ENCODE measurements at regions not wholly inside any gene's neighbourhood (a gene's known extent, or its start where the extent isn't known, plus 50 kb on each side); places are given as distances from the start of the nearest gene placed in this dataset.
A peak's percentile ranks its signal among the peaks of the same experiment; 100 is the strongest.
"Not testable (repeated sequence)": the region's sequence is repeated elsewhere in the genome, so short reads cannot be mapped to it uniquely, and the experiment has no call there.

DNA sequence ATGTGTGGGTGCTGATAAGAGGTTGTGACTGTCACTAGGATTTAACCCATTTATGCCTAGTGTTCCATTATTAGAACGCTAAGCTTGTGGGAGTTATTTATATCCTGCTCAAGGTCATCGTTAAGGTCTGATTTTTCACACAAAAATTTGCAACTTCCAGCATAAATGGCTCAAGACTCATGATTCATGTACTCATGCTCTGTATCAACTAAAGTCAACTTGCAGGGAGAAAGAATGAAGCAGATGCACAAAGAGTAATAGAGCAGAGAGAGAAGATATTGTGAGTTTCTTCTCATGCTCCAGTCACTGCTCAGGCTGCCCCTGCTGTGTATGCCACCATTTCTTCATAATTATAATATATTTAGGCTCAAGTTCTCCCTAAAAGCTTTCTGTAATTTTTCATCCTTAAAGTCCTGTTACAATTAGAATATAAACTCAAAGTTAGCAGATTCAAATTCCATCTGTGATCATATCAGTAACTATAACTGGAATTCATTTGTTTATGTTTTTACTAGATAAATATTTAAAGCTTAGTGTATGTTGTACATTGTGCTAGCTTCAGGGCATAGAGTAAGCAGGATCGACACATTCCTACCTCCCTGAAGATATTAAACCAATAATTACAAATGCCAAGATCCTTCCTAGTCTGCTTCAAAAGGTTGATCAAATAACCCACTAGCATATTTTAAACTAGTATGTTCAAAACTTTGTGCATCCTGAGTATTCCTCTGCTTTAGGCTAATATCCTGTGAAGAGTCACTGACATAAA lies 136.7 kb downstream of the NUDT12 start:
- DNase-seq, result peak; percentile 71

- peak; percentile 89 for DNase-seq
Observed at GRCh38 chr5:103424453-103425205, 138.0 kb downstream of the NUDT12 start.

- DNase-seq, result peak; percentile 70
Observed at GRCh38 chr5:103424026-103424425, 138.6 kb downstream of the NUDT12 start.

DNA sequence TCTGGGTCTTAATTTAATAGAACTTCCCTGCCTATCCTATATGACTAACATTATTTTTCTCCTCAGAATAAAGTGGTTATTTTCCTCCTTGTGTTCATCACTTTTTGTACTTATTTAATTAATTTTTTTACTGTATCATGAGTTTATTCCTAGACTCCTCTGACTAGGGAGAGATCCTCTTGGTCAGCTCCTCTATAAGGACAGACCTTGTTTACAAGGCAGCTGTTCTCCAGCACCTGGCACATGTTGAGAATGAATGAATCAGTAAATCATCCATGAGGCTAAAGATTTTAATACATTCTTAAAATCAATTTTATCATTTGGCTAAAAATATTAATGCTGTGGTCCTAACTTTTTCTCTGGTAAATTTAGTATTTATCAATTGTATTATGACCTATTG lies 139.8 kb downstream of the NUDT12 start:
- DNase-seq, result no peak

GRCh38 chr5:103414604-103415003 lies 148.0 kb downstream of the NUDT12 start:
- DNase-seq, result no peak

DNA sequence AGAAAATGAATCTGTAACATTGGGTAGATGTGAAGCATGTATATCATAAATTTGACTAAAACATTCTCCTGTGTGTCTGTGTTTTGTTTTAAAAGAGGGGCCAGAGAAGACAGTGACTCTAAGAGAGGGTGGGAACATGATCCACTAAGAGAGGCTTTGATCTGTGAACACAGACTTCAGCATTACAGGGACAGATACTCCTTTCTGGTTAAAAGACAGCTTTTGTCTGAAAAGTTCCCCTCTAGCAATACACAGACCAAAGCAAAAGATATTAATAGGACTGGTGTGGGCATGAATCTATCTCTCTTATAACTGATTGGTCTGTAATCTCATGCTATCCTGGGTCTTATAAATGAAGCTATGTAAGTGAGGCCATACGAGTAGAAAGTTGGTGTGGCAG lies 150.9 kb downstream of the NUDT12 start:
- DNase-seq, result no peak

DNA sequence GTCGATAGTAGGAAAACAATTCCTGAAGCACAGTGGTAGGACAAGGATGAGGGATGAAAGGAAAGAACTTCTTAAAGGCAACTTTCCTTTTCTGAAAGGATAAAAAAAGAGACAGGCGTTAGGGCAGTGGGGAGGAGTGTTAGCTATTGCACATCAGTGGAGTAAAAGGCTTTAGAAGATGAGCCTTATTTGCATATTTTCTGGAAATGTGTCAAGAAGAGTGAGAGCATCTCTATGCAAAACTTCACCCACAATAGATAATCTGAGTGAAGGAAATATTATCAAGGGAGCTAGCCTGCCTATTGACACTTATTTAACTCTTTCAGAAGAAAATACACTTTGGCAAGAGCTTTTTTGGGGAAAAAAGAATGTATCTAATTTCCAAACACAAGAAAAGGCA lies 151.6 kb downstream of the MACIR start:
- no peak for DNase-seq

DNA sequence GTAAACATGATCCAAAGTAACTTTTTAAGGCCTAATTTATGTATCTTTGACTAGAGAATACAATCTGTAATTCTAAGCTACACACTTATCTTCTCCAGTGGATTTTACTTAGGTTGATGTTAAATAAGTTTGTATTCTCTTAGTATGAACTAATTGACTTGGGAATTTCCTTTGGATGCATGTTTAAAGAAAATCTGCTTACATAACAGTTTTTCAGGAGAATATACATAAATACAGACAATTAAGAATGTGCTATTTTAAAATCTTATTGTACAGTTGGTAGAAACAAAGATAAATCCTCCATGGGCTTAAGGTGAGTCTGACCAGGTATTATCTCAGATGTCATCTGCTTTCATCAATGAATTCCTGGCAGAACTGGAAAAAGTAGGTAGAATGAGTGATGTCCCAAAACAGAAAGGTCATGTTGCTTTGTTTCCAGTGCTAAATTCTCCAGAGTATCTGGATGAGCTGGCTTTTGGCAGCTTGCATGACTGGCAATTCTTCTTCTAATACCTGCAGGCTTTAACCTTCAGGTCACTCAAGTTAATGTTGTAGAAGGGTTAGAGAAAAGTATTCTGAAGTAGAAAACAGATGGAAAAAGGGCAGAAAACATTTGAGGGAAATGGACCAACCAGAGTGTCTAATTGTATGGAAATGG lies 150.6 kb downstream of the MACIR start:
- DNase-seq, result no peak

- no peak for DNase-seq
Observed at GRCh38 chr5:103408408-103408807, 149.8 kb downstream of the MACIR start.

- no peak for DNase-seq
Observed at GRCh38 chr5:103407402-103407801, 148.8 kb downstream of the MACIR start.

GRCh38 chr5:103404483-103404882 lies 145.9 kb downstream of the MACIR start:
- DNase-seq, result no peak

DNA sequence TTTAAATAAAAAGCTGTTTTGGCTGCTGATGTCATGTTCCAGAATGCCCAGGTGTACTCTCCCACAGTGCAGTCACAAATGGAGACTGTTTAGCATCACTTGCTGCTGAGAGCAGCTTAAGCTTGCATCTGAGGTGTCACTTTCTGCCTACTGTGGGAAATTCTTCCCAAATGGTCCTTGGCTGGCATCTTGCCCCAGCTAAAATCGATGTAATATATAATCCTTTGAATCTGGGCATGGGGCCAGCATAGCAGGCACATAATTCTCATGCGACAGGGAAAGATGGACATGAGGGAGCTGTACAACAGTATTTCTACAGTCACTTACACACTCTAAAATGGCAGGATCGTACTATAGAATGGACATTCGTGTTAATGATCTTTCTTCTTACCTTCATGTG lies 144.3 kb downstream of the MACIR start:
- no peak for DNase-seq

DNA sequence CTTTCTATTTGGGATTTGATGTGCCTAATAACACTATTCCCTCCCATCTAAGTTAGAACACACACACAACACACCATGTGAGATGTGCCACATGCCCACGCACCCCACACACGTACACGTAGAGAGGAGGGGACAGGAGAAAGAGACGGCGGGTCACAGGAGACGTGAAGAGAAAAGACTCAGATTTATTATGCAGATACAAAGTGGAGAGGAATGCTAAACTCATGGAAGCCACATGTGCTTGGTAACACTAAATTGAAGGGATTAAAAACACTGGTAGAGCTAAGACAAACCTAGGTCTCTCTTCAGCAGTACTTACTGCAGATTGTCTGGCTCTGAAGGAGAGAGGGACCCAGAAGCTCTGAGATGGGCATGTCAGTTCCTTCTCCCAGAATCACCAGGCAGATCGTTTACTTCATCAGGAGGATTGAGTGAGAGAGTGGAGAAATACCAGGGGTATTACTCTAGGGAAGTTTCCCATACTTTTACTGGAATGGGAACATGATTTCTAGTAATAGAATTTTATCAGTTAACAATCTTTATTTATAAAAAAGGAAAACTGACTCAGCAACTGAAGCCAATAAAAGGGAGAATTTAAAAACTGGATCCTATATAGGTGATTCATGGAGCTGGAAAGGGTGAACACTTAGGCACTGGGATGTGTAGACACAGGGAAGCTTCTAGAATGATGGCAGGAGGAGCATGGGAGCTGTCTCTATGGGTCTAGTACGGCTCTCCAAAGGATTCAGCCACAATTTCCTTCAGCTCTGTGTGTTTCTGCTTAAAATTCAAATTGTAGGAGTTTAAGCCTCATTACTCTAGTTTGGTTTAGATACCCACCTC lies 139.4 kb downstream of the MACIR start:
- DNase-seq, result no peak

GRCh38 chr5:103394676-103395075 lies 136.1 kb downstream of the MACIR start:
- no peak for DNase-seq

- DNase-seq, result no peak
Observed at GRCh38 chr5:103393101-103393754, 134.7 kb downstream of the MACIR start.

DNA sequence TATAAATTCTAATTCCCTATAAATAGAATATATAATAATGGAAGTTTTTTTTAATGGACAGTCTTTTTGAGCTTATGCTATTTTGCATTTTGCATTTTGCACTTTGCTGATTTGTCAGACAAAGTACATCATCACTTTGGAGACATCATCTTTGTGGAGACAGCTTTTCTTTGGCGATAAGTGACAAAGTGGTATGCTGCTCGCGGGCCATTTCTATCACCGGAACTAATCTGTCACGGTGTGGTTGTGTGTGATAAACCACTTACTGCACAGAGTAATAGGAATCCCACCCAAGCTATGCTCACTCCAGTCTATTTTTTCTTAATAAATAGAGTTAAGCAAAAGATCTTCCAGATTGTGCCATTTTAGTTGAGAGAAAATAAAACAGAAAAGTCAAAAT lies 133.1 kb downstream of the MACIR start:
- DNase-seq, result no peak

- DNase-seq, result no peak
Observed at GRCh38 chr5:103389846-103390245, 131.3 kb downstream of the MACIR start.

DNA sequence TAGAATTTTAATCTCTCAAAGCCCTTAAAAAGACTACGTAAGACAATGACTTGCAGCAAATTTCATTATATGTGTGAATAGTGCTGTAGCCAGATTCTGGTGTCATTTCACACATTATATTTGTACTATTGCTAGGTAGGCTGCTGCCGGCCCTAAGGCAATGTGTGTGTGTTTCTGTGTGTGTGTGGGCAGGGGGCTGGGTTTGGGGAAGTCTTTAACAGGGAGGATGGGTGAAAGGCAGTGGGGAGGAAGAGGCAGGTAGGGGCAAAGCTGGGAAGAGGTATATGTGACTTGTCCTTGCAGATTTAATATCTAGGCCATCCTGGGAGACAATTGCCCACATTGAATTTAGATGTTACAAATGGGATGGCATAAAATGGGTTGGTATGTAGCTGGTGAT lies 130.8 kb downstream of the MACIR start:
- no peak for DNase-seq

GRCh38 chr5:103385722-103386121 lies 127.2 kb downstream of the MACIR start:
- no peak for DNase-seq

- DNase-seq, result not testable (repeated sequence)
Observed at GRCh38 chr5:103377638-103378037, 119.1 kb downstream of the MACIR start.

DNA sequence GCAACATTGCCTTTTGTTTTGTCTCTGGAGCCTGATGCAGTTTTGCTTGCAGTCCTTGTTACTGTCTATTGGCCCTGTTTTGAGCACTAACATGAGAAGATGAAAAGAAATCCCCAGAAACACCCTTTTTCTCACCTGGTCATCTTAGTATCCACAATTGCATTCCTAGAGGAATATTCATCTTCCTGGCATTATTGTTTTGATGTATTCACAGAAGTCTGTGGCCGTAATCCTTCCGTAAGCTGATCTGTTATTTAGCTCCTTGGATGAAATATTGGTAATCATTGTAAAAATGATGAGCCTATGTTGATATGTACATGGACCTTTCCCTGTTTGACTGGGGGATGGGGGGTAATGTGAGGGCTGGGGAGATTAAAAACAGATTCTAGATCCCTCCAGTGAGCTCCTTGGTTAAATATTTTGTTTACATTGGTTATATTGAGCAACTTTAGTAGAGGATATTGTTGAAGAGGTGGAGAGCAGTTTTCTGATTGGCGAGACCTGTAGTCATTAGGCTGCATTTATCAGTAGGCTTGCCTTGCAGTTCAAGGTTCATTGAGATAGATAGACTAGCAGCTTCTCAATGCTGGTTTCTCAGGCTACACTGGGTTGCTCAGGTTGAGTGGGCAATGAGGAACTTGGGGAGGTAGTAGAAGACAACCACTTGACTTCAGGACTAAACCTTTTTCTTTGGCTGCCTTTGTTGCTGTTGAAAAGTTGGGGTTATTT lies 117.5 kb downstream of the MACIR start:
- no peak for DNase-seq

DNA sequence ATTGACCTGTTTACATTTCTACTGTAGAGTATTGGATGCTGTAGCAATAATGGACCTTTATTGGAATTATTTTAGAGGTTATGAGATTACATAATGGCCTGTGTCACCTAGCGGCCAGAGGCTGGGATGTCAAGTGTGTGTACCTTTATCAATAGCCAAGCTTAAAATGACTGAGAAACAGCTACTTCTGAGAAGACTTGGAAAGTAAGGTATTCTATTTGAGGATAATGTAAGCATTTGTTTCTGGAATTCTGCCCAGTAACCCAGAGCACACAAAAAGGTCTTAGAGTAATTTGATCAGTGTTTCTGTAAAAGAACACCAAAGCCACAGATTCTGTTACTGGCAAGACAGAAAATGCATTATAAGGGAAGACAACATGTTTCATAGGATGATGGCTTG lies 116.8 kb downstream of the MACIR start:
- DNase-seq, result no peak
